KMS-11 (cell line): ENCODE measurements at regions not wholly inside any gene's neighbourhood (a gene's known extent, or its start where the extent isn't known, plus 50 kb on each side); places are given as distances from the start of the nearest gene placed in this dataset.
"Not testable (repeated sequence)": the region's sequence is repeated elsewhere in the genome, so short reads cannot be mapped to it uniquely, and the experiment has no call there.

Source experiments
- H2AFZ ChIP-seq: fragments of 200-600 bp; sonication (generic); 2 replicates; pipeline ENCODE4 v1.6.1; 2016; ENCODE audit warnings: antibody characterized with exemption, mixed run types, low read depth
- H3K27ac ChIP-seq: fragments of 200-600 bp; sonication (generic); 2 replicates; pipeline ENCODE4 v1.6.1; 2016; ENCODE audit warnings: mild to moderate bottlenecking, mixed run types
- H3K27me3 ChIP-seq: fragments of 200-600 bp; sonication (generic); 2 replicates; pipeline ENCODE4 v1.6.1; 2017; ENCODE audit warnings: mild to moderate bottlenecking, low read depth, mixed run types, moderate library complexity; ENCODE audit not compliant: insufficient read depth
- H3K36me3 ChIP-seq: fragments of 200-600 bp; sonication (generic); 2 replicates; pipeline ENCODE4 v1.6.1; 2017; ENCODE audit warnings: mild to moderate bottlenecking, mixed run types; ENCODE audit not compliant: insufficient read depth
- H3K4me1 ChIP-seq: fragments of 200-600 bp; sonication (generic); 2 replicates; pipeline ENCODE4 v1.6.1; 2016; ENCODE audit warnings: mild to moderate bottlenecking, low read depth, mixed run types; ENCODE audit not compliant: poor library complexity, severe bottlenecking
- H3K4me2 ChIP-seq: fragments of 200-600 bp; sonication (generic); 2 replicates; pipeline ENCODE4 v1.7.0; 2016; ENCODE audit warnings: mild to moderate bottlenecking, mixed run types
- H3K4me3 ChIP-seq: fragments of 200-600 bp; sonication (generic); IDR thresholded peaks from 2 replicates; pipeline ENCODE4 v1.6.1; 2017; ENCODE audit warnings: low read depth, low read length, mixed read lengths; ENCODE audit not compliant: insufficient read depth
- H3K79me2 ChIP-seq: fragments of 200-600 bp; sonication (generic); 2 replicates; pipeline ENCODE4 v1.6.1; 2016; ENCODE audit warnings: low read depth, mixed run types; ENCODE audit not compliant: insufficient read depth
- H3K9ac ChIP-seq: fragments of 200-600 bp; sonication (generic); 2 replicates; pipeline ENCODE4 v1.6.1; 2016; ENCODE audit warnings: mild to moderate bottlenecking, mixed run types
- H4K20me1 ChIP-seq: fragments of 200-600 bp; sonication (generic); 2 replicates; pipeline ENCODE4 v1.6.1; 2016; ENCODE audit warnings: mild to moderate bottlenecking, mixed run types; ENCODE audit not compliant: insufficient read depth
- CTCF ChIP-seq: fragments of 200-600 bp; sonication (generic); conservative IDR thresholded peaks from 2 replicates; pipeline ENCODE4 v1.6.1; 2017; ENCODE audit warnings: low read depth, mild to moderate bottlenecking, antibody characterized with exemption, low read length, moderate library complexity, mixed read lengths

GRCh38 chr18:71301596-71301995, 1012.8 kb downstream of the SOCS6 start:
- no peak overlapping the region for H2AFZ ChIP-seq
- H4K20me1 ChIP-seq: no peaks in the 10 kb centered on the region
- no peak overlapping the region for H3K4me3 ChIP-seq
- no peak overlapping the region for H3K9ac ChIP-seq
- H3K4me2 ChIP-seq: no peak overlapping the region
- H3K27me3 ChIP-seq: no peaks in the 10 kb centered on the region
- no peaks in the 10 kb centered on the region for H3K36me3 ChIP-seq
- no peak overlapping the region for H3K27ac ChIP-seq
- TF ChIP-seq CTCF: no peak
- H3K4me1 ChIP-seq: peaks cover 6% of the 10 kb centered on the region
- H3K79me2 ChIP-seq: no peaks in the 10 kb centered on the region

GRCh38 chr18:71294201-71294600, 1005.4 kb downstream of the SOCS6 start:
- not testable (repeated sequence) for H3K4me3 ChIP-seq, H3K27me3 ChIP-seq, H3K4me1 ChIP-seq, H3K4me2 ChIP-seq, H4K20me1 ChIP-seq, H3K27ac ChIP-seq, H3K36me3 ChIP-seq, H2AFZ ChIP-seq, H3K9ac ChIP-seq, H3K79me2 ChIP-seq

- Histone ChIP-seq H3K79me2 (no peaks in the 10 kb centered on the region), H3K4me2 (no peak overlapping the region), H4K20me1 (no peaks in the 10 kb centered on the region), H3K4me1 (peaks cover 9% of the 10 kb centered on the region), H3K9ac (no peak overlapping the region), H3K4me3 (no peak overlapping the region), H3K27ac (no peak overlapping the region), H2AFZ (no peak overlapping the region), H3K36me3 (no peaks in the 10 kb centered on the region), H3K27me3 (no peaks in the 10 kb centered on the region)
- no peak for TF ChIP-seq CTCF
Measured at GRCh38 chr18:71293322-71293721, 1004.5 kb downstream of the SOCS6 start.

GRCh38 chr18:71287268-71287667, 998.4 kb downstream of the SOCS6 start:
- no peaks in the 10 kb centered on the region for H3K27me3 ChIP-seq

More at GRCh38 chr18:71287268-71287667, 998.4 kb downstream of the SOCS6 start:
- Histone ChIP-seq H3K79me2 (no peaks in the 10 kb centered on the region), H3K4me3 (no peak overlapping the region), H3K27ac (no peak overlapping the region), H3K36me3 (no peaks in the 10 kb centered on the region), H3K9ac (no peak overlapping the region), H4K20me1 (no peaks in the 10 kb centered on the region), H3K4me2 (no peak overlapping the region), H3K4me1 (no peaks in the 10 kb centered on the region), H2AFZ (no peak overlapping the region)
- no peak for TF ChIP-seq CTCF
